ENCODE measurements at regions not wholly inside any gene's neighbourhood (a gene's known extent, or its start where the extent isn't known, plus 50 kb on each side); places are given as distances from the start of the nearest gene placed in this dataset.

DNA sequence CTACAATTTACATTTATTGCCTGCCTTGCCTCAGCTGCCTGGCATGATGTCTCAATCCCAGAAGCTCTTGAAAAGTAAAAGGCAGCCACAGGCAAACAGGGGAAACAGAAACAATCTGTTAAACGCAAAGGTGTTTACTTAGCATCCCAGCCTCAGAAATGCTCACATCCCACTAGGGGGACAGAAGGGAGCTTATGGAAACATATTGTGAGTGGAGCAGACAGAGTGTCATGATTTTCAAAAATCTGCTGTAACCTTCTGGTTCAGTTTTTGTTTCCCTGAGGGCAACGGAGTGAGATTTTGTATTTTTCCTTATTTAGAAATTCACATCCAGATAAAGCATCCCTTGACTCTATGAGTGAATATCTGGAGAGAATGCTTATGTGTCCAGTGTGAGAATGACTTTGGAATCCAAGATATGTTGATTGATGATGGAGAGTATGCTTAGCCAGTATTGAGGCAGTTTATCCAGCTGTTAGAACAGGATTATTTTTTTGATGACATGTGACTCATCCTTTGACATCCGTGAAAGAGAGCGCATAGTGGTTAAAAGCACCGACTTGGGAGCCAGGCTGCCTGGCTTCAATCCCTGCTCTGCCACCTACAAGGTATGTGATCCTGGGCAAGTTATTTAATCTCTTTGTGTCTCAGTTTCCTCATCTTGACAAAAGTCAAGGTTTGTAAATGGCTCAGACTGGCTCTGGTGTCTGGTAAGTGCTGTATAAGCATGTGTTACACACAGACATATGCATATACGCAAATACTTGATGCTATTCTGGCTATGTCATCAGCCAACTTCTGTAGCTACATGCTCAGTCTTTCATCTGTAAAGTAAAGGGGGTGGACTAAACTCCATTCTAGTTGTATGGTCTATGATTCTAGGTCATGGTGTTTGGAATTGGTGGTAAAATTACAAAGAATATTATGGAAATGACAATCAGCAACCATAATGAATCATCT, 381.2 kb downstream of the RAPGEF2 start:
- no peak for TF ChIP-seq POLR2A (IDR thresholded peaks at IDR 0.05; ENCODE audit: low read length)
- no peak for TF ChIP-seq GATA1 (IDR thresholded peaks at IDR 0.05; ENCODE audit: low read depth, low read length)

All from erythroblast (primary cell).